ENCODE measurements at regions not wholly inside any gene's neighbourhood (a gene's known extent, or its start where the extent isn't known, plus 50 kb on each side); places are given as distances from the start of the nearest gene placed in this dataset.

GRCh38 chr3:20809356-20809755, 623.4 kb upstream of the SGO1 start:
- Histone ChIP-seq H3K4me2 (ENCODE audit: low read length) (no peak overlapping the region), H3K36me3 (ENCODE audit: insufficient read depth, low read length) (no peaks in the 10 kb centered on the region), H3K9me3 (replicated peaks; ENCODE audit: low read length) (peaks cover 1% of the 10 kb centered on the region), H3K9ac (ENCODE audit: low read depth, low read length) (no peak overlapping the region), H3K4me3 (ENCODE audit: low read length) (no peak overlapping the region), H3K27me3 (ENCODE audit: control insufficient read depth, insufficient read depth, low read length) (no peaks in the 10 kb centered on the region), H3K4me1 (ENCODE audit: control insufficient read depth, insufficient read depth, low read length) (no peaks in the 10 kb centered on the region)

DNA sequence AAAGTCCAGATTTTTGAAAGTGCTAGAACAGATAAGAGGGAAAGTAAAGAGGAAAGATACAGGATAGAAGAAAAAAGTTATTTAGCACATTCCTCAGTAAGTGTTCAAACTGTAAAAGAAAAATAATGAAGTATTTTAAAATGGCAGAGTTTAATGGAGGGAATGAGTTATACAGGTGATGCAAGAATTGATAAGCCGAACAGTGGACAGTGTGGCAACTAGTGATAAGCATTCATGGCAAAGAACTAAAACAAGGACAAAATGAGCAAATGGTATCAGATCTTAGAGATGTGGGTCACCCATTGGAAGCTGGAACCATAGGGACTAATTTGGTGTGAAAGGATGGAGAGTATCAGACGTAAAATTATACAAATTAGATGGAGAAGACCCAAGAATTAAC, 622.9 kb upstream of the SGO1 start:
- no peak overlapping the region for H3K4me2 ChIP-seq (ENCODE audit: low read length)
- no peak overlapping the region for H3K9ac ChIP-seq (ENCODE audit: low read depth, low read length)
- no peaks in the 10 kb centered on the region for H3K4me1 ChIP-seq (ENCODE audit: control insufficient read depth, insufficient read depth, low read length)
- no peaks in the 10 kb centered on the region for H3K27me3 ChIP-seq (ENCODE audit: control insufficient read depth, insufficient read depth, low read length)
- no peaks in the 10 kb centered on the region for H3K36me3 ChIP-seq (ENCODE audit: insufficient read depth, low read length)
- no peaks in the 10 kb centered on the region for H3K9me3 ChIP-seq (replicated peaks; ENCODE audit: low read length)
- no peak overlapping the region for H3K4me3 ChIP-seq (ENCODE audit: low read length)

DNA sequence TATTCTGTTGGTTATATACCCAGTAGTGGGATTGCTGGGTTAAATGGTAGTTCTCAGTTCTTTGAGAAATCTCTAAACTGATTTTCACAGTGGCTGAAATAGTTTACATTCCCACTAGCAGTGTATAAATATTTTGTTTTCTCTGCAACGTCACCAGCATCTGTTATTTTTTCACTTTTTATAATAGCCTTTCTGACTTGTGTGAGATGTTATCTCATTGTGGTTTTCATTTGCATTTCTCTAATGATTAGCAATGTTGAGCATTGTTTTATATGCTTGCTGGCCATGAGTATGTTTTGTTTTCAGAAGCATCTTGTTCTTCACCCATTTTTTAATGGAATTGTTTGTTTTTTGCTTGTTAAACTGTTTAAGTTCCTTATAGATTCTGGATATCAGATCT, 612.7 kb upstream of the SGO1 start:
- H3K4me3 ChIP-seq (ENCODE audit: low read length), result no peak overlapping the region
- H3K27me3 ChIP-seq (ENCODE audit: control insufficient read depth, insufficient read depth, low read length), result no peaks in the 10 kb centered on the region
- no peak overlapping the region for H3K9ac ChIP-seq (ENCODE audit: low read depth, low read length)
- no peaks in the 10 kb centered on the region for H3K36me3 ChIP-seq (ENCODE audit: insufficient read depth, low read length)
- no peaks in the 10 kb centered on the region for H3K9me3 ChIP-seq (replicated peaks; ENCODE audit: low read length)
- H3K4me1 ChIP-seq (ENCODE audit: control insufficient read depth, insufficient read depth, low read length), result no peaks in the 10 kb centered on the region
- H3K4me2 ChIP-seq (ENCODE audit: low read length), result no peak overlapping the region

GRCh38 chr3:20787005-20787404, 601.0 kb upstream of the SGO1 start:
- Histone ChIP-seq H3K4me3 (ENCODE audit: low read length) (no peak overlapping the region), H3K4me1 (ENCODE audit: control insufficient read depth, insufficient read depth, low read length) (no peaks in the 10 kb centered on the region), H3K27me3 (ENCODE audit: control insufficient read depth, insufficient read depth, low read length) (no peaks in the 10 kb centered on the region), H3K9ac (ENCODE audit: low read depth, low read length) (no peak overlapping the region), H3K36me3 (ENCODE audit: insufficient read depth, low read length) (no peaks in the 10 kb centered on the region), H3K9me3 (replicated peaks; ENCODE audit: low read length) (no peaks in the 10 kb centered on the region), H3K4me2 (ENCODE audit: low read length) (no peak overlapping the region)

DNA sequence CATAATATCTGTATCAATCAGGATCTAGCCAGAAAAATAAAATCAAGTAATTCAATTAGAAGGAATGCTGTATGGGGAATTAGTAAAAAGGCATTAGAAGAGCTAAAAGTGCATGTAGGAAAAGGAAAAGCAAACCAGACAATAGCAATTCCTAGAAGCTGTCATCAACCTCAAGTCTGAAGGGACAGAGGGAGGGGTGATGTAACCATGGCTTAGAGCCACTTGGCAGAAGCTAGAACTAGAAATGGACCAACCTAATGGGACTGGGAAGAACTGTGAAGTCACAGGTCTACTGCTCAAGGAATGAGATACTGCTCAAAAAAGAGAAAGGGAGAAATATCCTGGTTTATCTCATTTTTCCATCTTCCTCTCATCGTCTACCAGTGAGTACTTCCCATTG, 590.7 kb upstream of the SGO1 start:
- Histone ChIP-seq H3K36me3 (ENCODE audit: insufficient read depth, low read length) (no peaks in the 10 kb centered on the region), H3K27me3 (ENCODE audit: control insufficient read depth, insufficient read depth, low read length) (no peaks in the 10 kb centered on the region), H3K9ac (ENCODE audit: low read depth, low read length) (no peak overlapping the region), H3K4me3 (ENCODE audit: low read length) (no peak overlapping the region), H3K4me2 (ENCODE audit: low read length) (no peak overlapping the region), H3K9me3 (replicated peaks; ENCODE audit: low read length) (no peaks in the 10 kb centered on the region), H3K4me1 (ENCODE audit: control insufficient read depth, insufficient read depth, low read length) (no peaks in the 10 kb centered on the region)

GRCh38 chr3:20776286-20776685, 590.3 kb upstream of the SGO1 start:
- H3K4me2 ChIP-seq (ENCODE audit: low read length), result no peak overlapping the region
- no peaks in the 10 kb centered on the region for H3K4me1 ChIP-seq (ENCODE audit: control insufficient read depth, insufficient read depth, low read length)
- no peak overlapping the region for H3K9ac ChIP-seq (ENCODE audit: low read depth, low read length)
- no peaks in the 10 kb centered on the region for H3K27me3 ChIP-seq (ENCODE audit: control insufficient read depth, insufficient read depth, low read length)
- no peaks in the 10 kb centered on the region for H3K9me3 ChIP-seq (replicated peaks; ENCODE audit: low read length)
- H3K36me3 ChIP-seq (ENCODE audit: insufficient read depth, low read length), result no peaks in the 10 kb centered on the region
- no peak overlapping the region for H3K4me3 ChIP-seq (ENCODE audit: low read length)

- Histone ChIP-seq H3K4me1 (ENCODE audit: control insufficient read depth, insufficient read depth, low read length) (no peaks in the 10 kb centered on the region), H3K27me3 (ENCODE audit: control insufficient read depth, insufficient read depth, low read length) (no peaks in the 10 kb centered on the region), H3K9ac (ENCODE audit: low read depth, low read length) (no peak overlapping the region), H3K9me3 (replicated peaks; ENCODE audit: low read length) (no peaks in the 10 kb centered on the region), H3K36me3 (ENCODE audit: insufficient read depth, low read length) (no peaks in the 10 kb centered on the region), H3K4me2 (ENCODE audit: low read length) (no peak overlapping the region), H3K4me3 (ENCODE audit: low read length) (no peak overlapping the region)
These were observed 587.4 kb upstream of the SGO1 start for GRCh38 chr3:20773320-20773984.

- Histone ChIP-seq H3K9me3 (replicated peaks; ENCODE audit: low read length) (no peaks in the 10 kb centered on the region), H3K27me3 (ENCODE audit: control insufficient read depth, insufficient read depth, low read length) (no peaks in the 10 kb centered on the region), H3K4me2 (ENCODE audit: low read length) (no peak overlapping the region), H3K36me3 (ENCODE audit: insufficient read depth, low read length) (no peaks in the 10 kb centered on the region), H3K4me3 (ENCODE audit: low read length) (no peak overlapping the region), H3K4me1 (ENCODE audit: control insufficient read depth, insufficient read depth, low read length) (no peaks in the 10 kb centered on the region), H3K9ac (ENCODE audit: low read depth, low read length) (no peak overlapping the region)
These were observed 586.9 kb upstream of the SGO1 start for GRCh38 chr3:20772869-20773268.

- H3K27me3 ChIP-seq (ENCODE audit: control insufficient read depth, insufficient read depth, low read length), result no peaks in the 10 kb centered on the region
- H3K36me3 ChIP-seq (ENCODE audit: insufficient read depth, low read length), result no peaks in the 10 kb centered on the region
- no peaks in the 10 kb centered on the region for H3K9me3 ChIP-seq (replicated peaks; ENCODE audit: low read length)
- H3K9ac ChIP-seq (ENCODE audit: low read depth, low read length), result no peak overlapping the region
- H3K4me2 ChIP-seq (ENCODE audit: low read length), result no peak overlapping the region
- no peaks in the 10 kb centered on the region for H3K4me1 ChIP-seq (ENCODE audit: control insufficient read depth, insufficient read depth, low read length)
- H3K4me3 ChIP-seq (ENCODE audit: low read length), result no peak overlapping the region
These were observed 583.4 kb upstream of the SGO1 start for GRCh38 chr3:20769430-20769829.

GRCh38 chr3:20760981-20761380, 575.0 kb upstream of the SGO1 start:
- H3K9me3 ChIP-seq (replicated peaks; ENCODE audit: low read length), result no peaks in the 10 kb centered on the region
- no peak overlapping the region for H3K4me3 ChIP-seq (ENCODE audit: low read length)
- H3K4me2 ChIP-seq (ENCODE audit: low read length), result no peak overlapping the region
- H3K27me3 ChIP-seq (ENCODE audit: control insufficient read depth, insufficient read depth, low read length), result no peaks in the 10 kb centered on the region
- H3K9ac ChIP-seq (ENCODE audit: low read depth, low read length), result no peak overlapping the region
- no peaks in the 10 kb centered on the region for H3K4me1 ChIP-seq (ENCODE audit: control insufficient read depth, insufficient read depth, low read length)
- H3K36me3 ChIP-seq (ENCODE audit: insufficient read depth, low read length), result no peaks in the 10 kb centered on the region

DNA sequence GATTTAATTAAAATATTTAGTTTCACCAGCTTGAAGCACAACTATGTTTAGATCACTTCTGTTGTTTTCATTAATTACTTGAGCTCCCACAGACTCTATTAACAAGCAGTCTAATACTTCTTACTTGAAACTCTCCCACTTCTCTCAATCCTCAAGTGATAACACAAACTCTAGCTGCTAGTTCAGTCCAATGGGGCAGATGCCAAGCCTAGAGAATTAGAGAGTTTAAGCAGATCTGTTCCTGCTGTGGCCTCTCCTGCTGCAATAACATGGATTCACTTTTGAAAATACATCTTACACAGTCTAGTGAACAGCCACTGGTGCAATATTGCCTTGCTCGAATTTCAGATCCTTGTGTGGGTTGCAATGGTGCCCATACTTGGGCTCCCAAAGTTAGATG, 566.4 kb upstream of the SGO1 start:
- Histone ChIP-seq H3K9me3 (replicated peaks; ENCODE audit: low read length) (no peaks in the 10 kb centered on the region), H3K27me3 (ENCODE audit: control insufficient read depth, insufficient read depth, low read length) (no peaks in the 10 kb centered on the region), H3K36me3 (ENCODE audit: insufficient read depth, low read length) (no peaks in the 10 kb centered on the region), H3K4me3 (ENCODE audit: low read length) (no peak overlapping the region), H3K4me1 (ENCODE audit: control insufficient read depth, insufficient read depth, low read length) (no peaks in the 10 kb centered on the region), H3K9ac (ENCODE audit: low read depth, low read length) (no peak overlapping the region), H3K4me2 (ENCODE audit: low read length) (no peak overlapping the region)

GRCh38 chr3:20751296-20751695, 565.3 kb upstream of the SGO1 start:
- no peak overlapping the region for H3K9ac ChIP-seq (ENCODE audit: low read depth, low read length)
- no peaks in the 10 kb centered on the region for H3K4me1 ChIP-seq (ENCODE audit: control insufficient read depth, insufficient read depth, low read length)
- no peaks in the 10 kb centered on the region for H3K27me3 ChIP-seq (ENCODE audit: control insufficient read depth, insufficient read depth, low read length)
- no peak overlapping the region for H3K4me2 ChIP-seq (ENCODE audit: low read length)
- H3K36me3 ChIP-seq (ENCODE audit: insufficient read depth, low read length), result no peaks in the 10 kb centered on the region
- no peaks in the 10 kb centered on the region for H3K9me3 ChIP-seq (replicated peaks; ENCODE audit: low read length)
- no peak overlapping the region for H3K4me3 ChIP-seq (ENCODE audit: low read length)
